Astrocyte of the cerebellum (primary cell): ENCODE measurements at regions not wholly inside any gene's neighbourhood (a gene's known extent, or its start where the extent isn't known, plus 50 kb on each side); places are given as distances from the start of the nearest gene placed in this dataset.

Experiments used
- DNase-seq: peaks from one replicate; pipeline ENCODE4 v3.0.0-alpha.2; 2011; ENCODE audit warnings: low read depth
- H3K4me3 ChIP-seq: 2 replicates; pipeline ENCODE4 v1.5.1; 2011; ENCODE audit warnings: mild to moderate bottlenecking, low read depth, low read length, moderate library complexity
- CTCF ChIP-seq: IDR thresholded peaks from 2 replicates; pipeline ENCODE4 v1.5.1; 2012; ENCODE audit warnings: low read length, low read depth, moderate library complexity, mild to moderate bottlenecking; ENCODE audit errors: missing control alignments
- in situ Hi-C: cut with HindIII; loops from 2 replicates; pipeline ENCODE4 v1.10.0; 2017; ENCODE audit warnings: low sequenced_read_pairs

GRCh38 chr17:14458724-14459123 is 157.8 kb downstream of the HS3ST3B1 start:
- no peak for DNase-seq
- TF ChIP-seq CTCF: no peak
- in situ Hi-C loops: no loop called here
- no peak overlapping the region for H3K4me3 ChIP-seq

- no peak for DNase-seq
- H3K4me3 ChIP-seq: no peak overlapping the region
- no peak for TF ChIP-seq CTCF
- in situ Hi-C loops: no loop called here
Measured at GRCh38 chr17:14454746-14455145, 153.9 kb downstream of the HS3ST3B1 start.

- no peak for TF ChIP-seq CTCF
- DNase-seq: no peak
- in situ Hi-C loops: no loop called here
- no peak overlapping the region for H3K4me3 ChIP-seq
Measured at GRCh38 chr17:14452856-14453255, 152.0 kb downstream of the HS3ST3B1 start.

- H3K4me3 ChIP-seq: no peak overlapping the region
- DNase-seq: no peak
- TF ChIP-seq CTCF: no peak
- in situ Hi-C loops: no loop called here
Measured at GRCh38 chr17:14451729-14452191, 150.9 kb downstream of the HS3ST3B1 start.

- no peak for DNase-seq
- no peak for TF ChIP-seq CTCF
- H3K4me3 ChIP-seq: no peak overlapping the region
- in situ Hi-C loops: no loop called here
Measured at GRCh38 chr17:14448818-14449217, 147.9 kb downstream of the HS3ST3B1 start.

- DNase-seq: no peak
- no peak for TF ChIP-seq CTCF
- in situ Hi-C loops: no loop called here
- no peak overlapping the region for H3K4me3 ChIP-seq
Measured at GRCh38 chr17:14446825-14447224, 145.9 kb downstream of the HS3ST3B1 start.

- DNase-seq: no peak
- in situ Hi-C loops: no loop called here
- H3K4me3 ChIP-seq: no peak overlapping the region
- TF ChIP-seq CTCF: no peak
Measured at GRCh38 chr17:14444915-14445314, 144.0 kb downstream of the HS3ST3B1 start.
